ENCODE measurements at regions not wholly inside any gene's neighbourhood (a gene's known extent, or its start where the extent isn't known, plus 50 kb on each side); places are given as distances from the start of the nearest gene placed in this dataset.

DNA sequence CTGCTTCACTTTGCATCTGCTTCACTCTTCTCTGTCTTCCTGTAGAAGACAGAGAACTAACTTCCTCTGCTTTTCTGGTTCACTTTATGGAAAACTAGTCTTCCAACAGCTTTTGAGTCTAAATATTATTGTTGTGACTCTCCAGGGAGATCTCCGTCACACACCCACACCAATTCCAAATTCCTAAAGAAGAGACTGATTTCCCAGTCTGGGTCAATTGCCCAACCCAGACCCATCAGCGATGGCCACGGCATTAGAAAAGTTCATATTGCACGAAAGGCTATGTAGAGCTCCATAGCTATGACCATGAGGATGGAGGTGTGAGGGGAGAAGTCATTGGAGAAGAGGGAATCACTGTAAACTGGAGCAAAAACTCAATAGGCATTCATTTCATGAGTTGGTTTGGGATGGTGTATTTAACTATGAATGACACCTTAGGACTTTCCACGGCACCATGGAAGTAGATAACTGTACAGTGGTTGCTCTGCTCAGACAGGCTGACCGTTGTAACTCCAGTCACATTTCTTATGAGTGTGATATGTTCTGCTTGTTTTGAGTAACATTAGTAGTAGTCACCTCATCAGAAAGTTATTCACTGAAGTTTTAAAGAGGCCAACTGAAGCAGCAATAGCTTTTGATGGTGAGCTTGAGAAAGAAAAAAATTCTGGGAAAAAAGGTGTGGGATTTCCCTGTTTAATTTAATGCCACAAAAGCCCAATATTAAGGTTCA, 78.1 kb upstream of the MAMDC2 start:
- in situ Hi-C loops (cut with MboI; ENCODE audit: low sequenced_read_pairs in 4 of 4): loop anchor here in 2 of 4 donors (10.0 to 25.0 kb wide), 2 partner anchors 149 to 272 kb away; no protein-coding TSS in a partner anchor
- ATAC-seq: no peak
- no peak for DNase-seq

GRCh38 chr9:69967344-69967743, 76.3 kb upstream of the MAMDC2 start:
- DNase-seq: no peak
- ATAC-seq: no peak
- no peaks in the 10 kb centered on the region for H3K4me1 ChIP-seq
- in situ Hi-C loops (cut with MboI; ENCODE audit: low sequenced_read_pairs in 4 of 4) (loop anchor here in 2 of 4 donors (10.0 to 25.0 kb wide), 2 partner anchors 147 to 270 kb away; no protein-coding TSS in a partner anchor), intact Hi-C loops (cut with DNase I; ENCODE audit: low total_unique reads) (no loop called here)
- H3K4me3 ChIP-seq: no peak overlapping the region
- no peaks in the 10 kb centered on the region for H3K36me3 ChIP-seq
- H3K9me3 ChIP-seq: no peaks in the 10 kb centered on the region
- H3K27me3 ChIP-seq: no peaks in the 10 kb centered on the region
- no peak for TF ChIP-seq POLR2A (IDR thresholded peaks at IDR 0.05)
- TF ChIP-seq, protein P1, sequence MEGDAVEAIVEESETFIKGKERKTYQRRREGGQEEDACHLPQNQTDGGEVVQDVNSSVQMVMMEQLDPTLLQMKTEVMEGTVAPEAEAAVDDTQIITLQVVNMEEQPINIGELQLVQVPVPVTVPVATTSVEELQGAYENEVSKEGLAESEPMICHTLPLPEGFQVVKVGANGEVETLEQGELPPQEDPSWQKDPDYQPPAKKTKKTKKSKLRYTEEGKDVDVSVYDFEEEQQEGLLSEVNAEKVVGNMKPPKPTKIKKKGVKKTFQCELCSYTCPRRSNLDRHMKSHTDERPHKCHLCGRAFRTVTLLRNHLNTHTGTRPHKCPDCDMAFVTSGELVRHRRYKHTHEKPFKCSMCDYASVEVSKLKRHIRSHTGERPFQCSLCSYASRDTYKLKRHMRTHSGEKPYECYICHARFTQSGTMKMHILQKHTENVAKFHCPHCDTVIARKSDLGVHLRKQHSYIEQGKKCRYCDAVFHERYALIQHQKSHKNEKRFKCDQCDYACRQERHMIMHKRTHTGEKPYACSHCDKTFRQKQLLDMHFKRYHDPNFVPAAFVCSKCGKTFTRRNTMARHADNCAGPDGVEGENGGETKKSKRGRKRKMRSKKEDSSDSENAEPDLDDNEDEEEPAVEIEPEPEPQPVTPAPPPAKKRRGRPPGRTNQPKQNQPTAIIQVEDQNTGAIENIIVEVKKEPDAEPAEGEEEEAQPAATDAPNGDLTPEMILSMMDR (IDR thresholded peaks at IDR 0.05 in 4 of 5, conservative IDR thresholded peaks at IDR 0.05 in 1 of 5): no peak
- no peak overlapping the region for H3K27ac ChIP-seq

More for the DNA sequence above, 78.1 kb upstream of the MAMDC2 start:
- H3K4me3 ChIP-seq: no peak overlapping the region
- no peaks in the 10 kb centered on the region for H3K4me1 ChIP-seq
- TF ChIP-seq POLR2A (IDR thresholded peaks at IDR 0.05): no peak
- TF ChIP-seq, protein P1 (IDR thresholded peaks at IDR 0.05 in 4 of 5, conservative IDR thresholded peaks at IDR 0.05 in 1 of 5): no peak
- H3K9me3 ChIP-seq: no peaks in the 10 kb centered on the region
- no peaks in the 10 kb centered on the region for H3K36me3 ChIP-seq
- no peaks in the 10 kb centered on the region for H3K27me3 ChIP-seq
- intact Hi-C loops (cut with DNase I; ENCODE audit: low total_unique reads): no loop called here
- H3K27ac ChIP-seq: no peak overlapping the region

GRCh38 chr9:69970001-69970533, 73.6 kb upstream of the MAMDC2 start:
- DNase-seq: no peak
- no peak overlapping the region for H3K4me3 ChIP-seq
- no peak overlapping the region for H3K27ac ChIP-seq
- ATAC-seq: no peak
- in situ Hi-C loops (cut with MboI; ENCODE audit: low sequenced_read_pairs in 4 of 4): loop anchor here in 3 of 4 donors (5.0 to 25.0 kb wide), 4 partner anchors 135 to 267 kb away; no protein-coding TSS in a partner anchor
- no peaks in the 10 kb centered on the region for H3K36me3 ChIP-seq
- H3K27me3 ChIP-seq: no peaks in the 10 kb centered on the region
- H3K4me1 ChIP-seq: no peaks in the 10 kb centered on the region
- no peaks in the 10 kb centered on the region for H3K9me3 ChIP-seq
- intact Hi-C loops (cut with DNase I; ENCODE audit: low total_unique reads): loop anchor here (10.0 kb wide), 1 partner anchor 75 kb away; the partner anchor contains the start of gene MAMDC2
- TF ChIP-seq, protein P1 (IDR thresholded peaks at IDR 0.05 in 4 of 5, conservative IDR thresholded peaks at IDR 0.05 in 1 of 5): no peak
- no peak for TF ChIP-seq POLR2A (IDR thresholded peaks at IDR 0.05)

DNA sequence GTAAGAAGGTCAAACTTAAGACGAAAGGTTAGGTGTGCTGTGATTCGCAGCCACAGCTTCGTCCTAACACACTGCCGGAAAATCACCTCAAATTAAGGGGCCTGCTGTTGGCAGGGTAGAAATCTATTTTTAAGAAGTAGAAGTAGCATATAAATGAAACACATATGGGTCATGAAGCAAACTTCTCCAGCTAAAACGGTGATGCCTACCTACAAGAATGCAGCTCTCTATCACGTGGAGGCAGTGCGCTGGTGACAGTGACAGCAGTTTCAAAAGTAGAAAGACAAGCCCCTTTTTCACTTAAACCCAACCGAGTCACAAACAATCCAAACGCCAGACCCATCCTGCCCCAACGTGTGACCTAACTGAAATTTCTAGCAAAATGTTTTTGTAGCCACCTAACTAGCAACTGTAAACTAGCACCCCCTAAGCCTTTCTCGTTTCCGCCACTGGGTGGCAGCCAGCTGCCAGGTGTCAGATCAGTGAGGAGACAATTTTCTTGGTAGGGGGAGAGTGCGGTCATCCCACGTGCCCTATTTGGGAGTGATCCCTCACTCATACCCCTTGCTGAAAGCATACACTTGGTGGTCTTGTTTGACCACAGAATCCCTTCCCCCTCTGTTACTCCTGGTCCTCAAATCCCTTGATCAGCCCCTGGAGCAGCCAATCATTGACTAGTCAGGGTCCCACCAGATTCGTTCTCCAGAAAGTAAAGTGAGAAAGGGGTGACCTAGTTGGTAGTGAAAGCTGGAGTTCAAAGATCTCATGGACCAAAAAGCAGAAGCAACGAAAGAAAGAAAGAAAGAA, 71.8 kb upstream of the MAMDC2 start:
- peak; percentile 35 to 59 for DNase-seq
- Histone ChIP-seq H3K36me3 (no peaks in the 10 kb centered on the region), H3K9me3 (no peaks in the 10 kb centered on the region), H3K27ac (no peak overlapping the region), H3K4me1 (peaks cover 0 to 3% of the 10 kb centered on the region in 2 donors), H3K27me3 (no peaks in the 10 kb centered on the region), H3K4me3 (no peak overlapping the region)
- intact Hi-C loops (cut with DNase I; ENCODE audit: low total_unique reads) (loop anchor here (1.0 to 10.0 kb wide), 4 partner anchors 73 to 631 kb away; partner anchors contain the start of gene MAMDC2), in situ Hi-C loops (cut with MboI; ENCODE audit: low sequenced_read_pairs in 4 of 4) (loop anchor here in 3 of 4 donors (5.0 to 25.0 kb wide), 4 partner anchors 133 to 265 kb away; no protein-coding TSS in a partner anchor)
- no peak for TF ChIP-seq POLR2A (IDR thresholded peaks at IDR 0.05)
- TF ChIP-seq, protein P1 (IDR thresholded peaks at IDR 0.05 in 4 of 5, conservative IDR thresholded peaks at IDR 0.05 in 1 of 5): peak; percentile 60 to 80 (median 79)
- ATAC-seq: peak in 1 of 2 donors; percentile 46
